ENCODE measurements at regions not wholly inside any gene's neighbourhood (a gene's known extent, or its start where the extent isn't known, plus 50 kb on each side); places are given as distances from the start of the nearest gene placed in this dataset.
"Not testable (repeated sequence)": the region's sequence is repeated elsewhere in the genome, so short reads cannot be mapped to it uniquely, and the experiment has no call there.

DNA sequence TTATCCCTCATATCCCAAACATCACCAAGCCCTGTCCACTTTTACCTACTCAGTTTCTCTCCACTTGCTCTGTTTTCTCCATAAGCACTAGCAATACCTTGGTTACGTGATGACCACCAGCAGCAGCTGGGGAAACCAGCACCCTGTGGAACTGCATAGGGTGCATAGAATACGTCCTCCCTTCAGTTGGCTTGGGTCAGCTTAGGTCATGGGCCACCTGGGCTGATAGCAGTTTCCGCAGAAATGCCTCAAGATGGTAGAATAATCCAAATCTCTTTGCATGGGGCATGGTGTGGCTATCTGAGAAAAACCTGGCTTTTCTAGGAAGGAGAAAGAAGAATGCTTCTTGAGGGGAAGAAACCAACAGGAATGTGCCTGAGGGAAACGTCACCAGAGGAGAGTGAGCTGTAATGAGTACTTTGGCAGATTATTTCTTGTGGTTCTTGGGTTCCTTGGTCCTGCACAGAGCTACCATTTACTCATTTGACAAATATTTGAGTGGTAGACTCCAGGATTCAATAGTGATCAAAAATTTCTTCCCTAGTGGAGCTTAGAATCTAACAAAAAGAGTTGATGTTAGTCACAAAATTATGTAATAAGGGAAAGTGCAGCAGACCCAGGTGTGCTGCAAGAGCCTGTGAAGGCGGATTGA lies 134.3 kb downstream of the CCDC74A start:
- BruUV-seq (replicated peaks); H3K36me3 ChIP-seq (ENCODE audit: control insufficient read depth, insufficient read depth, low read length); TF ChIP-seq CREB1 (IDR thresholded peaks at IDR 0.05): not testable (repeated sequence)
- peak overlapping the region; percentile 59 for H3K27ac ChIP-seq (ENCODE audit: extremely low read depth, low read depth, low read length)
- TF ChIP-seq HDAC2 (IDR thresholded peaks at IDR 0.05) (peak; percentile 43; the same call in 1 of the 2 replicates), CREB1 (CRISPR knock-in tag; IDR thresholded peaks at IDR 0.05) (0 out of 2 replicates have a peak, but pooled peaks have one; percentile 24), CXXC5 (CRISPR knock-in tag; IDR thresholded peaks at IDR 0.05) (peak; percentile 78), SMARCA4 (IDR thresholded peaks at IDR 0.05) (peak; percentile 40; the same call in 1 of the 2 replicates), ATF7 (IDR thresholded peaks at IDR 0.05) (peak; percentile 35; the same call in 1 of the 2 replicates), NCOR1 (IDR thresholded peaks at IDR 0.05) (peak; percentile 61), TRIM24 (IDR thresholded peaks at IDR 0.05) (peak; percentile 43 to 59; a peak in 2 of 4 replicates), GATA2 (CRISPR knock-in tag; IDR thresholded peaks at IDR 0.05) (0 out of 2 replicates have a peak, but pooled peaks have one; percentile 24), NFIC (IDR thresholded peaks at IDR 0.05) (0 out of 2 replicates have a peak, but pooled peaks have one; percentile 34), SOX6 (IDR thresholded peaks at IDR 0.05) (peak; percentile 26; the same call in 1 of the 2 replicates), ARID1B (IDR thresholded peaks at IDR 0.05) (peak; percentile 76; the same call in 1 of the 2 replicates), HDAC1 (IDR thresholded peaks at IDR 0.05) (peak in 1 of 2 experiments; percentile 50; a peak in 2 of 4 replicates), CBFA2T3 (IDR thresholded peaks at IDR 0.05) (peak; percentile 86), STAT5A (IDR thresholded peaks at IDR 0.05; ENCODE audit: borderline replicate concordance, low read length) (peak; percentile 67; the same call in 1 of the 2 replicates)
- TF ChIP-seq, protein P1, sequence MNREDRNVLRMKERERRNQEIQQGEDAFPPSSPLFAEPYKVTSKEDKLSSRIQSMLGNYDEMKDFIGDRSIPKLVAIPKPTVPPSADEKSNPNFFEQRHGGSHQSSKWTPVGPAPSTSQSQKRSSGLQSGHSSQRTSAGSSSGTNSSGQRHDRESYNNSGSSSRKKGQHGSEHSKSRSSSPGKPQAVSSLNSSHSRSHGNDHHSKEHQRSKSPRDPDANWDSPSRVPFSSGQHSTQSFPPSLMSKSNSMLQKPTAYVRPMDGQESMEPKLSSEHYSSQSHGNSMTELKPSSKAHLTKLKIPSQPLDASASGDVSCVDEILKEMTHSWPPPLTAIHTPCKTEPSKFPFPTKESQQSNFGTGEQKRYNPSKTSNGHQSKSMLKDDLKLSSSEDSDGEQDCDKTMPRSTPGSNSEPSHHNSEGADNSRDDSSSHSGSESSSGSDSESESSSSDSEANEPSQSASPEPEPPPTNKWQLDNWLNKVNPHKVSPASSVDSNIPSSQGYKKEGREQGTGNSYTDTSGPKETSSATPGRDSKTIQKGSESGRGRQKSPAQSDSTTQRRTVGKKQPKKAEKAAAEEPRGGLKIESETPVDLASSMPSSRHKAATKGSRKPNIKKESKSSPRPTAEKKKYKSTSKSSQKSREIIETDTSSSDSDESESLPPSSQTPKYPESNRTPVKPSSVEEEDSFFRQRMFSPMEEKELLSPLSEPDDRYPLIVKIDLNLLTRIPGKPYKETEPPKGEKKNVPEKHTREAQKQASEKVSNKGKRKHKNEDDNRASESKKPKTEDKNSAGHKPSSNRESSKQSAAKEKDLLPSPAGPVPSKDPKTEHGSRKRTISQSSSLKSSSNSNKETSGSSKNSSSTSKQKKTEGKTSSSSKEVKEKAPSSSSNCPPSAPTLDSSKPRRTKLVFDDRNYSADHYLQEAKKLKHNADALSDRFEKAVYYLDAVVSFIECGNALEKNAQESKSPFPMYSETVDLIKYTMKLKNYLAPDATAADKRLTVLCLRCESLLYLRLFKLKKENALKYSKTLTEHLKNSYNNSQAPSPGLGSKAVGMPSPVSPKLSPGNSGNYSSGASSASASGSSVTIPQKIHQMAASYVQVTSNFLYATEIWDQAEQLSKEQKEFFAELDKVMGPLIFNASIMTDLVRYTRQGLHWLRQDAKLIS (CRISPR knock-in tag; IDR thresholded peaks at IDR 0.05) = 0 out of 2 replicates have a peak, but pooled peaks have one; percentile 41
- TF ChIP-seq, protein P2, sequence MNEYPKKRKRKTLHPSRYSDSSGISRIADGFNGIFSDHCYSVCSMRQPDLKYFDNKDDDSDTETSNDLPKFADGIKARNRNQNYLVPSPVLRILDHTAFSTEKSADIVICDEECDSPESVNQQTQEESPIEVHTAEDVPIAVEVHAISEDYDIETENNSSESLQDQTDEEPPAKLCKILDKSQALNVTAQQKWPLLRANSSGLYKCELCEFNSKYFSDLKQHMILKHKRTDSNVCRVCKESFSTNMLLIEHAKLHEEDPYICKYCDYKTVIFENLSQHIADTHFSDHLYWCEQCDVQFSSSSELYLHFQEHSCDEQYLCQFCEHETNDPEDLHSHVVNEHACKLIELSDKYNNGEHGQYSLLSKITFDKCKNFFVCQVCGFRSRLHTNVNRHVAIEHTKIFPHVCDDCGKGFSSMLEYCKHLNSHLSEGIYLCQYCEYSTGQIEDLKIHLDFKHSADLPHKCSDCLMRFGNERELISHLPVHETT (CRISPR knock-in tag; conservative IDR thresholded peaks at IDR 0.05 in 1 of 2, IDR thresholded peaks at IDR 0.05 in 1 of 2) = peak in 1 of 2 experiments; percentile 34; a peak in 1 of 4 replicates

More for the DNA sequence above, 134.3 kb downstream of the CCDC74A start:
- intact Hi-C loops (cut with micrococcal nuclease); H3K79me2 ChIP-seq (ENCODE audit: control insufficient read depth, insufficient read depth, low read length); H3K4me3 ChIP-seq; CTCF ChIA-PET (ENCODE audit: low intra/inter-chr PET ratio); H4K20me1 ChIP-seq (replicated peaks; ENCODE audit: control insufficient read depth, insufficient read depth, low read length); H3K9me1 ChIP-seq (ENCODE audit: control insufficient read depth, insufficient read depth, low read length); H3K9ac ChIP-seq (ENCODE audit: insufficient read depth in 1 of 2, low read depth in 2 of 2, low read length in 2 of 2); H3K9me3 ChIP-seq (replicated peaks; ENCODE audit: control insufficient read depth, insufficient read depth, low read depth, low read length); H3K27me3 ChIP-seq (ENCODE audit: control insufficient read depth in 2 of 2, insufficient read depth in 2 of 2, low read length in 2 of 2): not testable (repeated sequence)
- Histone ChIP-seq H2AFZ (ENCODE audit: low read depth, low read length) (peak overlapping the region; percentile 82), H3K4me2 (ENCODE audit: insufficient read depth, low read length) (peak overlapping the region; percentile 57; the same call in 1 of the 2 replicates), H3K4me1 (replicated peaks in 1 of 2; ENCODE audit: control insufficient read depth in 2 of 2, insufficient read depth in 2 of 2, low read length in 2 of 2) (peaks cover 11 to 20% of the 10 kb centered on the region in 2 experiments)
- peak; percentile 63; the same call in 2 of the 3 replicates for ATAC-seq
- POLR2A ChIA-PET = interaction anchor here (1.7 kb wide), 1 partner anchor 11 kb away, joined by 5 read pairs; no protein-coding TSS in a partner anchor
- peak in 2 of 4 experiments; percentile 21 to 81 for DNase-seq (ENCODE audit: extremely low read depth in 1 of 4, low spot score in 3 of 4)
- FAIRE-seq = peak; percentile 62
- 20% methylated on average over 5 of the region's 5 CpGs for WGBS (ENCODE audit: insufficient coverage, low coverage, missing lambda C conversion rate)
- in situ Hi-C loops (cut with MboI) = loop anchor here (5.0 kb wide), 1 partner anchor 245 kb away; no protein-coding TSS in a partner anchor

Data from K562 (cell line).